ENCODE measurements at regions not wholly inside any gene's neighbourhood (a gene's known extent, or its start where the extent isn't known, plus 50 kb on each side); places are given as distances from the start of the nearest gene placed in this dataset.
"Not testable (repeated sequence)": the region's sequence is repeated elsewhere in the genome, so short reads cannot be mapped to it uniquely, and the experiment has no call there.

DNA sequence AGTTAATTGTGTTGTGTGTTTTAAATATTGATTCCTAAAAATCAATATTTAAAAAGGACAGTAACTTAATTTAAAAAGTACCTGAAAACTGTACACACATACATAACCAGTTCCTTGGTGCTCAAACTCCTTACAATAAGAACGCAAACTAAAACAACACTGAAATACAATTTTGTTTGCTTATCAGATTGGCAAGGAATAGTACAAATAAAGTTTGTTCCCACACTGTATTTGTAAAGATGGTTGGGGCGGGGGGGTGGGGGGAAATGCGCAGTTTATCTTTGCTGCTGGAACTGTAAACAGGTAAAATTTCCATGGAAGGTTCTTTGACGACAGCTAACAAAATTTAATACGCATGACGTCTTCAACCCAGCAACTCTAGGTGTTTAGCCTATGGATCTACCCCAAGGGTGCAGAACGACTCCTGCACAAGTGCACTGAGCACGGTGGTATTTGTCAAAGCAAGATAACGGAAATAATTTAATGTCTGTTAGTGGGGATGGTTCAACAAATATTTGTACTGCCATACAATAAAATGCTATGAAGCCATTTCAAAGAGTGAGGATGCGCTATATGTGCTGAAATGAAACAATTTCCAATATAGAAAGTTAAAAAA, 96.5 kb downstream of the ING1 start:
- DNase-seq = no peak

DNA sequence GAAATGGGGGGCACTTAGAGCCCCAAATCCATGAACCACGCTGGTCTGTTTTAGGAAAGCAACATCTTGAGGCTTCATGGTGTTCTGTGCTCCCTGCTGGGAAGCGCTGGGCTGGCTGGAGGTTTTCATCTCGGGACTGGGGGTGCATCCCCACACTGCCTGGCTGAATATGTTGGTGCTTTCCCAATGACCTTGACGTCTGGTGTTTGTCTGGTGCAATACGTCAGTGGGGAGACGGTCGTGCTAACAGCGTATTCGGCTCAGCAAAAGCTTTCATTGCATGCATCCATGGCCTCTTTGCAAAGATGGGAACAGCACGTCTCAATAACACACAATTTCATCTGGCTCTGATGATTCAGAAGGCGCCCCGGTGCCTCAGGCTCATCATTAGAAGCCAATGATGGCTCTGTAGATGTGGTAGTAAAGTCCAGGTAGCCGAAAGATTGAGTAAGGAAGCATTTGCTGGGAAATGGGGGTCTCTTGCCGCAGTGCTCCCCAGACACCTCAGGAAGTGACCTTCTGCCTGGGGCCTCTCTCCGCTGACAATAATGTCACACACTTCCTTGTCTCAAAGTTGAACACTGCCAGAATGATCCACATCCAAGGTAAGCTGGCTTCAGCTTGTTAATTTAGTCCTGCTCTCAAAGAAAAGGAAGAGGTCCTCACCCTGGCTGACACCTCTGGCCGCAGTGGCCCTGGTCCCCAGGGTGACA, 97.7 kb downstream of the ING1 start:
- no peak for DNase-seq

DNA sequence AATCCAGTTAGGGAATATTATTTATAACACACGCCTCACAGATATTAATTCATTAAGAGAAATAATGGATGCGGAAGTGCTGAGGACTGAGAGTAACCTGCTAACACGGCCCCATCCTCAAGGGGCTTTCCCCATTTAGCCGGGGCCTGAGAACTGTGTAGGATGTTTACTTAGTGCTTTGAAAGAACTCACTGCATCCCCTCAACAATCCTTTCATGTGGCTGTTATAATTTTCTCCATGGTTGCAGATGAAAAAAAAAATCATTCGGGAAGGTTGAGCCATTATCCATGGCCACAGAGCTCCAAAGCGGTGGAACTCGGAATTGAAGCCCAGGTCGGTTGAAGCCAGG, 98.2 kb downstream of the ING1 start:
- no peak for DNase-seq

DNA sequence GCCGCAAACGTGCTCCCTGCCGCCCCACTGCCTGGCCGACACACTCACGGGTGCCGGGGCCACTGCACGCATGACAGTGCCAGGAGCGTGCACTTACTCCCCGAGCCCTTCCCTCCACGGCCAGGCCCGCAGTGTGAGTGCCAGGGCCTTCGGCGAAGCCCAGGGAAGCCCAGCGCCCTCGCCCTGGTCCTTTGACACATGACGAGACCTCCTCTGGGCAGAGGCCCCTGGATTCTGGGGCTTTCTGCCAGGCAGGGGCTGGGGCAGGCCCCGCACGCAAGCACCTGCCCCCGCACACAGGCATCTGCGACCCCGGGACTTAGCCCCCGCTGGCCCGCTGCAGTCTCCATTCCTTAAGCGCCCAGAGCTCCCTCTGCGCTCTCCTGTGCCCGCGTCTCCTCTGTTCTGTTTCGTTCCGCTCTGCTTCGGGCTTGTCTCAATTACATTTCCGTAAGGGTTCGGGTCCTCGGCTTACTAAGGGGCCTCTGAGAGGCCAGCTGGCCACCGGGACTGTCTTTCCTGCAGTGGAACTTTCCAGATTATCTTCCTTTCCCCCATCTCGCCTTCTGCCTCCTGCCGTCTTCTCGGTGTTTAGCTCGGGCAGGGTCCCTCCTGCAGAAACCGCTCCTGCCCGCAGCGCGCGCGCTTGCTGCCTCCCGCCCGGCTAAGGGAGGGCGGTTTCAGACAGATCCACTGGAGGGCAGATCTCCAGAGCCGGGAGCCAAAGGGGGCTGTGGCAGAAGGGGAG, 98.8 kb downstream of the ING1 start:
- DNase-seq = peak in 1 of 51 donors; percentile 7

DNA sequence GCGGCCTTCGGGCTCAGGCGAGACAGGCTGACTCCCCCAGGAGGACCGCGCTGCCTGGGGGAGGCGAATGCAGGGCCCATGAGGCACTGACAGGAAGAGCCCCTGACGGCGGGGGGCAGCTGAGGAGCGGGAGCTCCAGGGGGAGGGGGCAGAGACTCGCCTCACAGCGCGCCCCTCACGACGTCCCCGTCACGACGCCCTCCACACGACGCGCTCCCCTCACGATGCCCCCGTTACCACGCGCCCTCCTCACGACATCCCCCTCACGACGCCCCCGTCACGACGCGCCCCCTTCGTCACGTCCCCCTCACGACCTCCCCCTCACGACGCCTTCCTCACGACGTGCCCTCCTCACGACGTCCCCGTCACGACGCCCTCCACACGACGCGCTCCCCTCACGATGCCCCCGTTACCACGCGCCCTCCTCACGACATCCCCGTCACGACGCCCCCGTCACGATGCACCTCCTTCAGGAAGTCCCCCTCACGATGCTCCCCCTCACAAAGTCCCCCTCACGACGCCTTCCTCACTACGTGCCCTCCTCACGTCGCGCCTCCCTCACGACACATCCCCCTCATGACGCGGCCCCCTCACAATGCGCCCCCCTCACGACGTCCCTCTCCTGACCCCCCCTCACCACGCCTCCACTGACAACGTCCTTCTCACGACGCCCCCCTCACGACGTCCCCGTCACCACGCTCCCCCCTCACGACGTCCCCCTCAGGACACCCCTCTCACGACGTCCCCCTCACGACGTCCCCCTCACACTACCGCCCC, 99.6 kb downstream of the ING1 start:
- DNase-seq = no peak

DNA sequence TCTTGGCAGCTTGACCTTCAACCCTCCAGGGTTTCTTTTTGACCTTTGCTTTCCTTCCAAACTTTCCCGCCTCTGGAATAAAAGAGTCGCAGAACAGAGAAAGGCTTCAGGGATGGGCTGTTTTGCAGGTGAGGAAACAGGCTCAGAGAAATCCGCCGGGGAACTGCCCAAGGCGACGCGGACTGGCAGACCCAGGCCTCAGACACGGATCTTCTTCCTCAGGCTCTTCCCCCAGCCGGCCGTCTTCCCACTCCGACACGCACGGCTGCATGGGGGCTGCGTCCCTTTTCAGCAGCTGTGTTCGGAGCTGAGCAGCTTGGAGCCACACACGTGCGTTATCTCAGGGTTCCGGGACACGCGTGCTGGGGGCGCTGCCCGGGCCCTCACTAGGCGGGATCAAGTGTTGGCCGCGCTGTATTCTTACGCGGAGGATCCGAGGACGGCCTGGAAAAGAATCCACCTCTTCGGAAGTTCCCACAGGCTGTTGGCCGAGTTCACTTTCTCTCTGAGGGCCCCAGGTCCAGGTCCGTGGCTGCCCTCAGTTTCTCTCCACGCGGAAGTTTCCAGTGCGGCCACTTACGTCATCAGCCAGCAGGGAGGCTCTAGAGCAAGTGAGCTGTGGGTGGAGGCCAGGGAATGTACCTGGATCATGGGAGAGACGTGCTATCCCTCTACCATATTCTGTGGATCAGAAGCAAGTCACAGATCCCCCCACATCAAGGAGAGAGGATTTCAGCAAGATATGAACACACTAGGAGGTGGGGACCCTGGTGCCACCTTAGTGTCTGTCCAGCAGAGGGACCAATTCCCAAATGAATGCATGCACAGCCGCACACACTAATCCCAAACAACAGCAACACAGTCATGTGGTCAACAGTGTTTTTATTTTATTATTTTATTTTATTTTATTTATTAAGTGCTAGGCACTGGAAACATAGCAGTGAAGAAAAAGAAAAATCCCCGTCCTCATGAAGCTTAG, 100.4 kb downstream of the ING1 start:
- DNase-seq = no peak

DNA sequence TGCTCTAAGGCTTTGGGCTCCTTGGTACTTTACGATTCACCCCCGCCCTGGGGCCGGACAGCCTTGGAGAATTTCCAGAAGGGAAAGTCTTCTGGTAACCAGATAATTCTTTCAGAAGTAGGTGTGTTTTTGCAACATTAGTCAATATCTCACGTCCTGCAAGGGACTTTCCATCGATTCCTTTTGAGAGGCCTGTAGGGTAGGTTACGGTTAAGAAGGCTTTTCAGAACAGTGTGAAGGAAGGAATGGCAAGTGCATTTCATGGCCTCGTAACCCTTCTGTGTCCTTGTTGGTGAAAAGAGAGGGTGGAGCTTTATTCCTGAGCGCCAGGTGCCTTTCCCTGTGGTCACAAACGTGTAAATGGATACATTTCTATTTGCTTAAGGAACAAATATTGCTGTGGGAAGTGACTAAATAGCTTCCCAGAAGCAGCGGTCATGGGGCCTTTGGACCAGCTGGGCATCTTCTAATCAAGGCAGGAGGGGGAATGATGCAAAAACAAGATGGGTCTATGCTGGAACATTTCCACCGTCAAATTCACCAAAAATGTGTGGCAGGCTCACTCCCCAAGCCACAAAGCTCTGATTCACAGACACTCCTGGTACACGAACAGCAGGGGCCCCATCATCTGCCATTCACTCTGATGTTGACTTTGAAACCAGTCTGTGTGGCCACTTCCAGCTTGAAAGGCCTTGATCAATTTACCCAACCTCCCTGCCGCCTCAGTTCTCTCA, 99.2 kb downstream of the ANKRD10 start:
- DNase-seq = no peak

DNA sequence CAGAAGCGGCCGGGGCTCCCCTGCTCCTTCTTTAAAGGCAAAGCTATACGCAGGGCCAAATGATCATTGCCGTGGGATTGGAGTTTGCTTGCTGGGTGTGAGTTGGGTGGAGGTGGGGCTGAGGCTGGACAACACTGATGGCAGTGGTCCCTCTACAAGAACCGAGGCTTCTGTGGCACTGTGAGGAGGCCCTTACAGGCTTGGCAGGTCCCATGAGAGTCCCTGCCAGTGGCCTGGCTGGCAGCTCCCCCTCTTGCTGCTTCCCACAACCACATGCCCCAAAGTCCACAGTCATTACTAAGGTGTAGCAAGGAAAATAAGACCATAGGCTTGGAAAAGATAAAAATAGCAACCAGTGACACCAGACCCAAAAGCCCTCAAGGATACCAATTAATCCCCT, 98.4 kb downstream of the ANKRD10 start:
- peak in 14 of 51 donors; percentile 3 to 53 (median 32) for DNase-seq

DNA sequence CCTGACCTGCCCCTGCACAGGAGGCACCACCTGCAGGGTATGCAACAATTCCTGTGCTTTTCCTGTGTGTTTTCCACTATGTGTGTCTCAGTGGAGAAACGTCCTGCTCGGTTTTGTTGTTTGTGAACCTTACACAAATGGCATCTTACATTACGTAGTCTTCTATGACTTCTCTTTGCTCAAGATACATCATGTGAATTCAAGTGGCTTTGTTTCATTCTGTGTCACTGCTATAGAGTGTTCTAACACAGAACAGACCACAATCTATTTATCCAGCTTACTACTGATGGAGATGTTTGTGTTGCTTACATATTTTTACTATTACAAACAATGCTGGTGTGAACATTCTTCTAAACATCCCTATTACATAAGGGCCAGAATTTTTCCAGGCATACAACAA, 97.7 kb downstream of the ANKRD10 start:
- no peak for DNase-seq

DNA sequence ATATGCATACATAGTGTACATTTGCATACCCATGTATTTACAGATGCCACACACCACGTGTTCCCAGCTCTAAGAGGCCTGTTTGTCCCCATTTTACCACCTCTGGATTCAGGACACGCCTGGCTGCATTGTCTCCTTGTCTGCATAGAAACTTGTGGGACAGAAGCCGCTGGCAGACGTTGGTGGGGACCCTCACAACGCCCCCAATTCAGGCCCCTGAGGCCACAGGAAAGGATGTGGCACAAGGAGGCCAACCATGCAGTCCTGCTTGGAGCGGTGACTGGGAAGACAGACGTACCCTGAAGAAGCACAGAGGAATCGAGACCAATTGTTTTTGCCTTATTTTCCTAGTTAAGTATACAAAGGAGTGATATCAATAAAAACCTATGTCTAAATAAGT, 96.1 kb downstream of the ANKRD10 start:
- no peak for DNase-seq

DNA sequence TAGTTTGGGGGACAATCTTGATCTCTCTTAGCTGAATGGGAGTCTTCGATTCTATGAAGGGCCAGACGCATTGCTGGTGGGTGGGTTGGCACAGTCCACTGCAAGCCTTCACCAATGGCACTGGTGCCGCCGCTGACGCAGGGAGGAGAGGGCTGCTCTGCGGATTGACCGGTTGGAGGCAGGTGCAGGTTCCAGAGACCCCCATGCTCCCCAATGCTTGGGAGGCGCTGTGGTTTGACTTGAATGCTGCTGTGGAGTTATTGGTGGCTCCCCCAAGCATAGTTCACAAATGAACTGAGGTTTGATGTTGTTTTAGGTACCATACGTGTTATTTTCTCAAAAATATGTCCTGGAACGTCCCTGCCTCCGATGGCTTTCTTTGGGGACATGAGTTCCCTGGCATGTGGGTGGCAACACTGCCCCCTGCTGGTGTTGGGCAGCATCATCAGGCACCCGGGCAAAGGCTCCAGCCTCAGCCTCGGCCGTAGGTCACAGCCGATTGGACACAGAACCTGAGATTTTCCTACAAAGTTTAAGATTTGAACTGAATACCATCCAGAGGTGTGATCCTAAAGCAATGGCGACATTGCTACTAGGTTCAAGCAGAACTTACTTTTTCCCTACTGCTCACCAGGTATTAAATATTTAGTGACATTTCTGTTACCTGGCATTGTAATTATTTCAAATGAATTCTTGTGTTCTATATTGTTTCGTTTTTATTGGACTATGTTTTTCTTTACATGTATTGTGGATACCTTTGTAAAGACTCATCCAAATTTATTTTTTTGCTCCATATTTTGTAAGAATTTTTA, 95.5 kb downstream of the ANKRD10 start:
- DNase-seq = peak in 48 of 51 donors; percentile 6 to 89 (median 60)

DNA sequence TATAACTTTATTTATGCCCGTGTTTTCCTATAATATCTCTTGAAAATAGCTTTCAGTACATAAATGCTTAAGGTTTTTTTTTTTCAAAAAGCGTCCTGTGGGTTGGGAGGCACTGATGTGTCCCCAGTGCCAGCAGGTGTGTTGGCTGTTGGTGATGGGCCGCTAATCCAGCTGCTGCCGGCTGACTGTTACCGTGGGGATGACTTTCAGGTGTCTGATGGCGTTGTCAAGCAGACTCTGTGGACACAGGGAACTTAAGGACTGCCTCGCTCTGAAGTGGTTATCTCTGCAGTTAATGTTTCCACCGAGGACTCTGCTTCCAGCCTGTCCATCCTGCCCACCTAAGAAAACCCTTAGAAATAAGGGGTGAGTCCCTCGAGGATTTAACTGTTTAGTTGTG, 94.5 kb downstream of the ANKRD10 start:
- DNase-seq = no peak

DNA sequence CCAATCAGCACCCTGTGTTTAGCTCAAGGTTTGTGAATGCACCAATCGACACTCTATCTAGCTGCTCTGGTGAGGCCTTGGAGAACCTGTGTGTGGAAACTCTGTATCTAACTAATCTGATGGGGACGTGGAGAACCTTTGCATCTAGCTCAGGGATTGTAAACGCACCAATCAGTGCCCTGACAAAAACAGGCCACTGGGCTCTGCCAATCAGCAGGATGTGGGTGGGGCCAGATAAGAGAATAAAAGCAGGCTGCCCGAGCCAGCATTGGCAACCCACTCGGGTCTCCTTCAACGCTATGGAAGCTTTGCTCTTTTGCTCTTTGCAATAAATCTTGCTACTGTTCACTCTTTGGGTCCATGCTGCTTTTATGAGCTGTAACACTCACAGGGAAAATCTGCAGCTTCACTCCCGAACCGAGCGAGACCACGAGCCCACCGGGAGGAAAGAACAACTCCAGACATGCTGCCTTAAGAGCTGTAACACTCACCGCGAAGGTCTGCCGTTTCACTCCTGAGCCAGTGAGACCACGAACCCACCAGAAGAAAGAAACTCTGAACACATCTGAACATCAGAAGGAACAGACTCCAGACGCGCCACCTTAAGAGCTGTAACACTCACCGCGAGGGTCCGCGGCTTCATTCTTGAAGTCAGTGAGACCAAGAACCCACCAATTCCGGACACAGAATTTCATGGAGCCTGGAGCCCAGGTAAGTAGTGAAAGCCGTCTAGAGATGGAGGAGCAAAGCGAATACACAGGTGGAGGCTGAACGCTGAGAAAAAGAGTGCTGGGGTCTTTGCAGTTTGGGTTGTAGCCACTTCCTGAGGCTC, 92.8 kb downstream of the ANKRD10 start:
- DNase-seq = not testable (repeated sequence)

DNA sequence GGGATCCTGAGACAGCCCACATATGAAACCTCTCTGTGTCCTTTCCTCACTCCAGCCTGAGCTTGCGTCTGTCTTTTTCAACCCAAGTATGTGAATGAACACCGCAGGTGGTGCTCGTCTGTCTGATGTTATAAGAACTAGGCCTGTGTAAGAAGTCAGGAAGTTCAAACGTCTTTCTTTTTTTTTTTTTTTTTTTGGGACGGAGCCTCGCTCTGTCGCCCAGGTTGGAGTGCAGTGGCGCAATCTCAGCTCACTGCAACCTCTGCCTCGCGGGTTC, 92.3 kb downstream of the ANKRD10 start:
- no peak for DNase-seq

DNA sequence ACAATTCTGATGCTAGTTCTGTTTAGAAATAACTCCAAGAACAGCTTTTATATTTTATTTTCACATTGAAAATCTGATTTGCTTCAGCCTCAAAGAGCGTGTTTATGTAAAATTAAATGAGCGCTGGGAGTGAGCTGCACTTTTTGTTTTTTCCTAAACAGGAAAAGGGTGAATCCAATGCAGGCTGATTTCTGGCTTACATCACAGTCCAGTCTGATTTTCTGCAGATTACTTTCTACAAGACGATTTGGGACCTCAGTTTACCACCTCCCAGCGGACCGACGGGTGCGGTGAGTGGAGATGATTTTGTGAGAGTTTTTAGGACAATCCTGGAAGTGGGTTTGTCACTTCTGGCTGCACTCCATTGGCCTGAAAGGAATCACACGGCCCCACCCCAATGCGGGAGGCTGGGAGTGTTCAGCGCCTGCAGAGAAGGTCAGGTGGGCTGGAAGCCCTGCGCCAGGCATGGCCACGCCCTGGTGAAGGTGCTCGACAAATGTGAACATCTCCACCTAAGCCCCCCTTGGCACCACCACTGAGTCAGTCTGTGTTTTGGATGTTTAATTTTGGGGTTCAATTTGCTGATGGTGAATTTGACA, 90.1 kb downstream of the ANKRD10 start:
- DNase-seq = no peak

DNA sequence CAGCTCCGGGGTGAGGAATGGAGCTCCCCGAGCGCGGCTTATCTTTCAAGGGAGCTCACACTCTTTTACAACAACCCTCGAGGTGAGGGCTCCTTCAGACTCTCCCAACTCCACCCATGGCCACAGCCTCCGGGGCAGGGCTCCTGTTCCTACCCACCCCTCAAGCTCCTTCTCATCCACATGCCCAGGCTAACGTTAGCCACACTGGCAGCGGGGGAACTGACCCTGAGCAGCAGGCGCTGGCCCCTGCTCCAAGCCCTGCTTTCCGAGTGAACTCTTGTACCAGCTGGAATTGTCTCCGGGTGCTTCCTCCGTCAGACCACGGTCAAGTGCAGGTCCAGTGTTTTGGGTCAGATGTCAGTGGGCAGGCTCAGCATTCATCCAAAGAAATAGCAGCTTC, 89.4 kb downstream of the ANKRD10 start:
- no peak for DNase-seq

DNA sequence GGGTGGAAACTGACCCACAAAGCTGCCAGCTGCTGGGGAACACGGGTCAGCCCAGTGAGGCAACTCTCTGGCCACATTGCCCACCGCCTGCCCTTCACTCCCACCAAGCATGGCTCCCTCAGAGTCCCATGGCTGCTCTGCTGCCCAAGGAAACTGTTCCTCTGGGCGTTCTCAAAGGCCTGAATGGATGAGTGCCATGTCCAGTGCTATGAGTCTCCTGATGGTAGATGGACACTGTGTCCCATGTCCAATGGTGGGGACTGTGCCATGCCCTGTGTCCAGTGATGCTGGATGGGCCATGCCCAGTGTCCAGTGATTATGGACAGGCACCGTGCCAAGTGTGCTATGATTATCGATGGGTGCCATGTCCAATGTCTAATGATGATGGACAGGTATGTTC, 88.8 kb downstream of the ANKRD10 start:
- no peak for DNase-seq

Measured in hypothalamus (tissue), 51 donors.